ENCODE measurements at regions not wholly inside any gene's neighbourhood (a gene's known extent, or its start where the extent isn't known, plus 50 kb on each side); places are given as distances from the start of the nearest gene placed in this dataset.

DNA sequence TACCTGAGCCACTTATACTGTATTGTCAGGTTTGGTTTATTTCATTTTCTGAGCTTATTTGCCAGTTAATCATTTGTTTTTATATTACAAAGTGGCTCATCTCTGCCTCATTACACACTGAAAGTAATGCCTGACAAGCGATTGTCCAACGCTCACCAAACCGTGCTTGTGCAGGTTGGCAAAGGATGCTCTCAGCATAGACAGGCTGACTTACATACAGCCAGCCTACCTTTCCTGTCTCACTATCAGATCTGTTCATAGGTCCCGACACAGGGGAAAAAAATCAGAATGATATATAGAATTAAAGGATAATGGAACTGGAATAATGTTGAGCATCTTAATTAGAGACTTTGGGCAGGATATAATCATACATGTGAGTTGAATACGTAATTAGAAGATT, 739.7 kb upstream of the RIOK2 start:
- Histone ChIP-seq H3K4me1 (ENCODE audit: insufficient read depth, low read length, poor library complexity, severe bottlenecking) (no peaks in the 10 kb centered on the region), H3K36me3 (ENCODE audit: insufficient read depth, low read length, poor library complexity, severe bottlenecking) (no peaks in the 10 kb centered on the region), H3K27ac (ENCODE audit: low read depth, low read length, poor library complexity, severe bottlenecking) (no peak overlapping the region), H3K4me3 (ENCODE audit: low read depth, low read length, poor library complexity, severe bottlenecking) (no peak overlapping the region), H3K9me3 (ENCODE audit: low read depth, low read length, poor library complexity, severe bottlenecking) (no peaks in the 10 kb centered on the region), H3K27me3 (replicated peaks; ENCODE audit: insufficient read depth, low read depth, low read length, poor library complexity) (no peaks in the 10 kb centered on the region)
- CTCF ChIA-PET = no interaction called here
- TF ChIP-seq EZH2 (IDR thresholded peaks at IDR 0.05; ENCODE audit: borderline replicate concordance, low read depth, low read length, poor library complexity, severe bottlenecking) (no peak), CTCF (conservative IDR thresholded peaks at IDR 0.05; ENCODE audit: low read depth, low read length) (no peak)
- POLR2A ChIA-PET (ENCODE audit: low non-redundant PET) = no interaction called here
- intact Hi-C loops (cut with micrococcal nuclease; ENCODE audit: unreplicated experiment) = no loop called here
- no TSS peak for BruUV-seq (replicated peaks)
- no peak for DNase-seq (ENCODE audit: low spot score)

DNA sequence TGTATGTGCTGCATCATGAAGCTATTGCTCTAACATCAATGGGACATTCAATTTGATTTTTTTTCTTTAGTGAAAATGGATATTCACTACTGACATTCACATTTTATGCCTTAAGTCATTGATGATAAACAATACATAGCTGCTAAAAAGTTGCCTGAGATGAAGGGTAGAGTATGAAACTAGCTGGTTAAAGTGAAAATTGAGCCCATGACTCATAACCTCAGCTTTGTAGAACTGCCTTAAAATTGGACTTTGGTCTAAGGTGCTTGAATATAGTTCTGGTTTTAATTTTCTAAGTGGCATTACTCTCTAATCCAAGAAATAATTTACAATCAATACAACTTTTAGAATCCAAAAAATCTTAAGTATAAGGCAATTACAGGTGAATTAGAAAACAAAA, 740.4 kb upstream of the RIOK2 start:
- Histone ChIP-seq H3K9me3 (ENCODE audit: low read depth, low read length, poor library complexity, severe bottlenecking) (no peaks in the 10 kb centered on the region), H3K27ac (ENCODE audit: low read depth, low read length, poor library complexity, severe bottlenecking) (no peak overlapping the region), H3K4me1 (ENCODE audit: insufficient read depth, low read length, poor library complexity, severe bottlenecking) (no peaks in the 10 kb centered on the region), H3K4me3 (ENCODE audit: low read depth, low read length, poor library complexity, severe bottlenecking) (no peak overlapping the region), H3K36me3 (ENCODE audit: insufficient read depth, low read length, poor library complexity, severe bottlenecking) (no peaks in the 10 kb centered on the region), H3K27me3 (replicated peaks; ENCODE audit: insufficient read depth, low read depth, low read length, poor library complexity) (no peaks in the 10 kb centered on the region)
- no TSS peak for BruUV-seq (replicated peaks)
- CTCF ChIA-PET = no interaction called here
- POLR2A ChIA-PET (ENCODE audit: low non-redundant PET) = interaction anchor here (0.7 kb wide), 1 partner anchor 281 kb away, joined by 3 read pairs; no protein-coding TSS in a partner anchor
- intact Hi-C loops (cut with micrococcal nuclease; ENCODE audit: unreplicated experiment) = no loop called here
- DNase-seq (ENCODE audit: low spot score) = no peak
- TF ChIP-seq CTCF (conservative IDR thresholded peaks at IDR 0.05; ENCODE audit: low read depth, low read length) = no peak
- TF ChIP-seq EZH2 (IDR thresholded peaks at IDR 0.05; ENCODE audit: borderline replicate concordance, low read depth, low read length, poor library complexity, severe bottlenecking) = no peak

DNA sequence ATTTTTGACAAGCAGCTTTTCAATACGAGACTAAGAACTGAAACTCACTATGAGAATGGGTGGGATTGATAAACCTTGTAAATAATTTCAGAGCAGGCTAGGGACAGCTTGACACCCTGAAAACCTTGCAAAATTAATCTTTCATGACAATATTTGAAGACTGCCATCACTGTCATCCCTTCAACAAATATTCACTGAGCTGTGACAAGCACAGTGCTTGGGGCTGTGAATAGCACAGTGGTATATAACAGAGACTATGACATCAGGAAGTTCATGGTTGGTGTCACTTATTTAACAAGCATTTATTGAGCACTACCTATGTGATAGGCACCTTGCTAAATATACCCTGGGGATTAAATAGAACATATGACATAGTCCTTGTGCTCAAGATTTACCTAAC, 741.0 kb upstream of the RIOK2 start:
- no peaks in the 10 kb centered on the region for H3K27me3 ChIP-seq (replicated peaks; ENCODE audit: insufficient read depth, low read depth, low read length, poor library complexity)
- H3K4me1 ChIP-seq (ENCODE audit: insufficient read depth, low read length, poor library complexity, severe bottlenecking) = no peaks in the 10 kb centered on the region
- intact Hi-C loops (cut with micrococcal nuclease; ENCODE audit: unreplicated experiment) = no loop called here
- no peaks in the 10 kb centered on the region for H3K36me3 ChIP-seq (ENCODE audit: insufficient read depth, low read length, poor library complexity, severe bottlenecking)
- no peak for DNase-seq (ENCODE audit: low spot score)
- TF ChIP-seq EZH2 (IDR thresholded peaks at IDR 0.05; ENCODE audit: borderline replicate concordance, low read depth, low read length, poor library complexity, severe bottlenecking) (no peak), CTCF (conservative IDR thresholded peaks at IDR 0.05; ENCODE audit: low read depth, low read length) (no peak)
- no peak overlapping the region for H3K4me3 ChIP-seq (ENCODE audit: low read depth, low read length, poor library complexity, severe bottlenecking)
- H3K27ac ChIP-seq (ENCODE audit: low read depth, low read length, poor library complexity, severe bottlenecking) = no peak overlapping the region
- CTCF ChIA-PET = no interaction called here
- H3K9me3 ChIP-seq (ENCODE audit: low read depth, low read length, poor library complexity, severe bottlenecking) = no peaks in the 10 kb centered on the region
- BruUV-seq (replicated peaks) = no TSS peak
- POLR2A ChIA-PET (ENCODE audit: low non-redundant PET) = no interaction called here
